Left kidney (tissue), 1 donor: ENCODE measurements at regions not wholly inside any gene's neighbourhood (a gene's known extent, or its start where the extent isn't known, plus 50 kb on each side); places are given as distances from the start of the nearest gene placed in this dataset.
"Not testable (repeated sequence)": the region's sequence is repeated elsewhere in the genome, so short reads cannot be mapped to it uniquely, and the experiment has no call there.

Experiments
- DNase-seq: peaks from one replicate; pipeline ENCODE4 v3.0.0-alpha.2; 2013

GRCh38 chr7:145919712-145920111, 196.9 kb upstream of the CNTNAP2 start:
- DNase-seq = no peak

GRCh38 chr7:145916776-145917175, 199.8 kb upstream of the CNTNAP2 start:
- no peak for DNase-seq

- peak; percentile 27 for DNase-seq
Observed at GRCh38 chr7:145915679-145916078, 200.9 kb upstream of the CNTNAP2 start.

GRCh38 chr7:145909991-145910513, 206.5 kb upstream of the CNTNAP2 start:
- DNase-seq = no peak

- DNase-seq = no peak
Observed at GRCh38 chr7:145903658-145904057, 212.9 kb upstream of the CNTNAP2 start.

- no peak for DNase-seq
Observed at GRCh38 chr7:145902123-145902522, 214.5 kb upstream of the CNTNAP2 start.

- DNase-seq = no peak
Observed at GRCh38 chr7:145899938-145900337, 216.7 kb upstream of the CNTNAP2 start.

GRCh38 chr7:145893925-145894535, 222.6 kb upstream of the CNTNAP2 start:
- no peak for DNase-seq

GRCh38 chr7:145884716-145885514, 231.7 kb upstream of the CNTNAP2 start:
- DNase-seq = no peak

- no peak for DNase-seq
Observed at GRCh38 chr7:145876376-145876775, 240.2 kb upstream of the CNTNAP2 start.

- no peak for DNase-seq
Observed at GRCh38 chr7:145875267-145875666, 241.3 kb upstream of the CNTNAP2 start.

- no peak for DNase-seq
Observed at GRCh38 chr7:145868935-145869334, 247.7 kb upstream of the CNTNAP2 start.

GRCh38 chr7:145862212-145862611, 254.4 kb upstream of the CNTNAP2 start:
- DNase-seq = no peak

GRCh38 chr7:145860809-145861208, 255.8 kb upstream of the CNTNAP2 start:
- DNase-seq = no peak

GRCh38 chr7:145850636-145851035, 266.0 kb upstream of the CNTNAP2 start:
- DNase-seq = no peak

GRCh38 chr7:145848691-145849090, 267.9 kb upstream of the CNTNAP2 start:
- DNase-seq = peak; percentile 10

- no peak for DNase-seq
Observed at GRCh38 chr7:145845345-145845744, 271.3 kb upstream of the CNTNAP2 start.

- no peak for DNase-seq
Observed at GRCh38 chr7:145839814-145840213, 276.8 kb upstream of the CNTNAP2 start.

GRCh38 chr7:145831616-145832206, 284.9 kb upstream of the CNTNAP2 start:
- no peak for DNase-seq

GRCh38 chr7:145817687-145818086, 298.9 kb upstream of the CNTNAP2 start:
- no peak for DNase-seq

- DNase-seq = no peak
Observed at GRCh38 chr7:145812218-145812617, 304.4 kb upstream of the CNTNAP2 start.

- DNase-seq = not testable (repeated sequence)
Observed at GRCh38 chr7:145805496-145805895, 311.1 kb upstream of the CNTNAP2 start.

- no peak for DNase-seq
Observed at GRCh38 chr7:145797507-145797906, 319.1 kb upstream of the CNTNAP2 start.
